GM12878 (cell line): ENCODE measurements at regions not wholly inside any gene's neighbourhood (a gene's known extent, or its start where the extent isn't known, plus 50 kb on each side); places are given as distances from the start of the nearest gene placed in this dataset.

ENCODE experiments used
- ATAC-seq: fragments of 200-7000 bp; cut with Tn5 transposase; 3 replicates; pipeline ENCODE4 v1.9.1; 2020; ENCODE audit warnings: mild to moderate bottlenecking, moderate library complexity
- BruUV-seq: library from RNA; stranded (reverse); fragments of 400-500 nt; replicated peaks from 2 replicates; lab custom pipeline; 2021; lab: Mats Ljungman, UMichigan
- CTCF ChIA-PET: fragments of 300-600 bp; sonication (Branson Sonifier 250); formaldehyde crosslinking; extraction: SDS; loops from one replicate; lab custom pipeline; 2021; ENCODE audit warnings: inconsistent platforms; lab: Yijun Ruan, JAX
- POLR2A ChIA-PET: fragments of 350-600 bp; formaldehyde crosslinking; extraction: SDS; loops from one replicate; lab custom pipeline; 2021; ENCODE audit warnings: inconsistent platforms; lab: Charles Lee
- RAD21 ChIA-PET: fragments of 300-600 bp; sonication (Branson Sonifier 250); formaldehyde crosslinking; loops from one replicate; lab custom pipeline; 2023; ENCODE audit warnings: antibody characterized with exemption; ENCODE audit not compliant: unreplicated experiment; lab: Charles Lee
- SMC1A ChIA-PET: fragments of 300-600 bp; sonication (Branson Sonifier 250); formaldehyde crosslinking; loops from one replicate; lab custom pipeline; 2023; ENCODE audit not compliant: unreplicated experiment, uncharacterized antibody; lab: Charles Lee
- DNase-seq: peaks from one replicate; pipeline ENCODE4 v3.0.0-alpha.2; 2011; ENCODE audit warnings: low read depth, low spot score
- FAIRE-seq: peaks from 3 replicates; lab custom pipeline; 2011; peaks lifted over from hg19 to GRCh38; lab: Jason Lieb, UNC
- H2AFZ ChIP-seq: 2 replicates; pipeline ENCODE4 v1.6.0; 2011; ENCODE audit warnings: low read depth, low read length, control low read depth; ENCODE audit not compliant: control insufficient read depth
- H3K27ac ChIP-seq: 2 replicates; pipeline ENCODE4 v1.5.1; 2011; ENCODE audit warnings: control low read depth; ENCODE audit not compliant: control insufficient read depth, insufficient read depth
- H3K27me3 ChIP-seq, 2 experiments: replicated peaks in 1 of 2; 2 replicates each; pipeline versions ENCODE4 v1.6.0 to v1.6.1; 2011; ENCODE audit warnings: low read length in 1 of 2; ENCODE audit not compliant: control insufficient read depth in 2 of 2, insufficient read depth in 2 of 2
- H3K36me3 ChIP-seq, 2 experiments: 2 replicates each; pipeline ENCODE4 v1.5.1; 2011; ENCODE audit warnings: low read length in 1 of 2; ENCODE audit not compliant: control insufficient read depth in 2 of 2, insufficient read depth in 2 of 2
- H3K4me1 ChIP-seq: 2 replicates; pipeline ENCODE4 v1.6.1; 2011; ENCODE audit warnings: mild to moderate bottlenecking, low read length, moderate library complexity, mixed read lengths; ENCODE audit not compliant: control insufficient read depth, insufficient read depth
- H3K4me2 ChIP-seq: 2 replicates; pipeline ENCODE4 v1.6.0; 2011; ENCODE audit warnings: control low read depth; ENCODE audit not compliant: control insufficient read depth, insufficient read depth
- H3K4me3 ChIP-seq: fragments of 200-600 bp; sonication (generic); 2 replicates; pipeline ENCODE4 v1.5.1; 2016
- H3K79me2 ChIP-seq: 2 replicates; pipeline ENCODE4 v1.6.0; 2011; ENCODE audit warnings: low read length; ENCODE audit not compliant: control insufficient read depth, insufficient read depth
- H3K9ac ChIP-seq: 2 replicates; pipeline ENCODE4 v1.8.0; 2011; ENCODE audit warnings: low read length, control low read depth, mixed read lengths; ENCODE audit not compliant: control insufficient read depth, insufficient read depth
- H3K9me3 ChIP-seq: replicated peaks from 3 replicates; pipeline ENCODE4 v1.5.1; 2011; ENCODE audit warnings: mild to moderate bottlenecking, low read length; ENCODE audit not compliant: control insufficient read depth, insufficient read depth
- H4K20me1 ChIP-seq: 2 replicates; pipeline ENCODE4 v1.6.0; 2011; ENCODE audit not compliant: control insufficient read depth, insufficient read depth
- BCL3 ChIP-seq: IDR thresholded peaks from 2 replicates; pipeline ENCODE4 v1.6.1; 2011; ENCODE audit warnings: borderline replicate concordance, low read depth, mild to moderate bottlenecking, moderate library complexity, low read length; ENCODE audit not compliant: insufficient read depth, poor library complexity, severe bottlenecking
- IRF3 ChIP-seq: fragments of 450-650 bp; IDR thresholded peaks from 2 replicates; pipeline ENCODE4 v1.6.1; 2014; ENCODE audit warnings: mild to moderate bottlenecking
- NBN ChIP-seq: fragments of 450-650 bp; IDR thresholded peaks from 2 replicates; pipeline ENCODE4 v1.6.1; 2016
- NKRF ChIP-seq: fragments of 450-650 bp; conservative IDR thresholded peaks from 2 replicates; pipeline ENCODE4 v1.6.1; 2017; ENCODE audit warnings: mild to moderate bottlenecking, moderate library complexity
- RELB ChIP-seq: fragments of 450-650 bp; IDR thresholded peaks from 2 replicates; pipeline ENCODE4 v1.6.1; 2017; ENCODE audit warnings: low read depth, mild to moderate bottlenecking, moderate library complexity
- TCF3 ChIP-seq: IDR thresholded peaks from 2 replicates; pipeline ENCODE4 v1.6.1; 2012; ENCODE audit warnings: low read depth, mild to moderate bottlenecking, low read length, borderline replicate concordance; ENCODE audit not compliant: insufficient read depth
- ZNF274 ChIP-seq: IDR thresholded peaks from one replicate; pipeline ENCODE4 v1.8.0; 2011; ENCODE audit not compliant: insufficient read length, insufficient read depth
- WGBS: methylation state at CpG from one replicate; pipeline ENCODE4 v1.1.6; 2016; ENCODE audit warnings: low lambda C conversion rate; ENCODE audit not compliant: insufficient replicate concordance, insufficient coverage; ENCODE audit errors: missing lambda C conversion rate; 5-methylcytosine and 5-hydroxymethylcytosine counted together
- in situ Hi-C: fragments of 300-500 bp; cut with MboI; formaldehyde crosslinking; loops from 9 replicates; pipeline ENCODE4 v1.14.3; 2018; ENCODE audit warnings: mixed read lengths
- intact Hi-C: fragments of 100-400 bp; cut with micrococcal nuclease; formaldehyde crosslinking; loops from one replicate; pipeline ENCODE4 v1.14.2; 2022; ENCODE audit not compliant: unreplicated experiment

- TF ChIP-seq IRF3 (no peak), ZNF274 (no peak), NBN (no peak)
Observed at GRCh38 chr4:171472230-171472629, 341.0 kb upstream of the GALNTL6 start (continued).

- Histone ChIP-seq H3K36me3 (no peaks in the 10 kb centered on the region), H3K9ac (no peak overlapping the region), H3K27me3 (no peaks in the 10 kb centered on the region), H3K4me2 (no peak overlapping the region), H3K4me3 (no peak overlapping the region), H3K4me1 (no peaks in the 10 kb centered on the region), H3K27ac (no peak overlapping the region), H3K9me3 (no peaks in the 10 kb centered on the region), H3K79me2 (no peaks in the 10 kb centered on the region), H4K20me1 (no peaks in the 10 kb centered on the region), H2AFZ (no peak overlapping the region)
- ATAC-seq (no peak), FAIRE-seq (no peak), DNase-seq (no peak)
- intact Hi-C loops: no loop called here
- in situ Hi-C loops: no loop called here
- SMC1A ChIA-PET: no interaction called here
- POLR2A ChIA-PET: no interaction called here
- BruUV-seq: no TSS peak
- CTCF ChIA-PET: no interaction called here
- TF ChIP-seq NKRF: no peak
- no peak for TF ChIP-seq BCL3
- TF ChIP-seq TCF3: no peak
- TF ChIP-seq RELB: no peak
- 57% methylated on average over 3 of the region's 3 CpGs for WGBS
- RAD21 ChIA-PET: no interaction called here
Observed at GRCh38 chr4:171464499-171464898, 348.7 kb upstream of the GALNTL6 start.
